SJCRH30 (cell line): ENCODE measurements at regions not wholly inside any gene's neighbourhood (a gene's known extent, or its start where the extent isn't known, plus 50 kb on each side); places are given as distances from the start of the nearest gene placed in this dataset.

Experiments
- DNase-seq, 2 experiments: peaks; one replicate each; pipeline ENCODE4 v3.0.0-alpha.2; 2015 to 2020
- H3K27ac ChIP-seq: fragments of 250-450 bp; sonication (Bioruptor Pico); 2 replicates; pipeline ENCODE4 v1.5.1; 2020; ENCODE audit warnings: mild to moderate bottlenecking, moderate library complexity
- H3K27me3 ChIP-seq: fragments of 250-450 bp; sonication (Bioruptor Pico); 2 replicates; pipeline ENCODE4 v1.5.1; 2020; ENCODE audit warnings: mild to moderate bottlenecking, moderate library complexity
- H3K36me3 ChIP-seq: fragments of 250-450 bp; sonication (Bioruptor Pico); 2 replicates; pipeline ENCODE4 v1.5.1; 2020; ENCODE audit warnings: mild to moderate bottlenecking, moderate library complexity
- H3K4me1 ChIP-seq: fragments of 250-450 bp; sonication (Bioruptor Pico); 2 replicates; pipeline ENCODE4 v1.5.1; 2020; ENCODE audit warnings: mild to moderate bottlenecking, moderate library complexity
- H3K4me3 ChIP-seq: fragments of 250-450 bp; sonication (Bioruptor Pico); 2 replicates; pipeline ENCODE4 v1.5.1; 2020; ENCODE audit warnings: mild to moderate bottlenecking, moderate library complexity
- H3K9me3 ChIP-seq: fragments of 250-450 bp; sonication (Bioruptor Pico); replicated peaks from 2 replicates; pipeline ENCODE4 v1.5.1; 2020; ENCODE audit warnings: mild to moderate bottlenecking, moderate library complexity

DNA sequence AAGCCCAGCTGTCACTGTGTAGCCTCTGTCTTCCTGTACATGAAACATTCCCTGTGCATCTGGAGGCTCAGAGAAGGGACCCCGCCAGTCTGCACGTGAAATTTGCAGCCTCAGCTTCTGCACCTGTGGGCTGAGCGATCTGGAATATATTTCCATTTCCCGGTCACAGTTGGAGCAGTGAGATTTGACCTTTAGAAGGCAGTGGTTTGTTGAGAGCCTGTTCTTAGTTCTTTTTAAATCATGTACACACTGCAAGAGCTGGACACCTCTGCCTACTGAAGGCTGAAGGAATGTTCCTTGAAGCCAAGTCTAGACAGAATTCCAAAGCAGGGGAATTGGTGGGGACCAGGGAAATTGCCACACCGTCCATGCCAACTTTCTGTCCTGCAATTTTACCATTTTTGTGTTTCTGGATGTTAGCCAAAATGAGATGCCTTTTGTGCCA, 706.6 kb downstream of the INHBA start:
- no peak overlapping the region for H3K4me3 ChIP-seq
- DNase-seq, result peak in 1 of 2 experiments; percentile 23
- H3K36me3 ChIP-seq, result no peaks in the 10 kb centered on the region
- no peak overlapping the region for H3K27ac ChIP-seq
- no peaks in the 10 kb centered on the region for H3K27me3 ChIP-seq
- H3K9me3 ChIP-seq, result no peaks in the 10 kb centered on the region
- H3K4me1 ChIP-seq, result no peaks in the 10 kb centered on the region

DNA sequence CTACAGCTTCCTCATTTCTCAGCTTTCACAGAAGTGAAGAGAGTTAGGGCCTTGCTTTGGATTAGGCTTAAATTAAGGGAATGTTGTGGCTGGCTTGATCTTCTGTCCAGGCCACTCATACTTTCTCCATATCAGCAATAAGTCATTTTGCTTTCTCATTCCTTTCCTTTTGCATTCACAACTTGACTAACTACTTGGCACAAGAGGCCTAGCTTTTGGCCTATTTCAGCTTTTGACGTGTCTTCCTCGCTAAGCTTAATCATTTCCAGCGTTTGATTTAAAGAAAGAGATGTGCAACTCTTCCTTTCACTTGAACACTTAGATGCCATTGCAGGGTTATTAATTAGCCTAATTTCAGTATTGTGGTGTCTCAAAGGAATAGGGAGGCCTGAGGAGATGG, 712.0 kb downstream of the INHBA start:
- H3K9me3 ChIP-seq, result no peaks in the 10 kb centered on the region; the same call in 1 of the 2 replicates
- no peak overlapping the region for H3K4me3 ChIP-seq
- no peak for DNase-seq
- no peaks in the 10 kb centered on the region for H3K4me1 ChIP-seq
- H3K27ac ChIP-seq, result no peak overlapping the region
- H3K36me3 ChIP-seq, result no peaks in the 10 kb centered on the region
- peaks cover 4% of the 10 kb centered on the region; the same call in 1 of the 2 replicates for H3K27me3 ChIP-seq

DNA sequence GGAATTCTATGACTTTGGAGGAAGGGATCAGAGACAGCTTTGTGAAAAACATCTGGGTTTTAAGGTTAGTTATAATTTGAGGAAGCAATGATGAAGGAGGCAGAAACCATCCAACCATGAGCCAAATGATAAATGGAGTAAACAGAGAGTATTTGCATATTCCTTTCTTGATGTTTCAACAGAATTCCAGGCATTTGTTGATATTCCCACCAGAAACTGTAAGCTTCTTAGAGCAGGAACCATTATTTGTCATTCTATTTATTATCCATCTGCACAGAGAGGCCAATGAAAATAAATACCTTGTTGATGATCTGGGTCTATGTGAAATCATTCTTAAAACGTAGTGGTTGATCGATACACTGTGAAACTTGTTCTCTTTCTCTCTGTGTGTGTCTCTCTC, 715.3 kb downstream of the INHBA start:
- Histone ChIP-seq H3K4me1 (no peaks in the 10 kb centered on the region), H3K9me3 (no peaks in the 10 kb centered on the region; the same call in 1 of the 2 replicates), H3K27me3 (peaks cover 10% of the 10 kb centered on the region; the same call in 1 of the 2 replicates), H3K36me3 (no peaks in the 10 kb centered on the region), H3K4me3 (no peak overlapping the region), H3K27ac (no peak overlapping the region)
- no peak for DNase-seq

DNA sequence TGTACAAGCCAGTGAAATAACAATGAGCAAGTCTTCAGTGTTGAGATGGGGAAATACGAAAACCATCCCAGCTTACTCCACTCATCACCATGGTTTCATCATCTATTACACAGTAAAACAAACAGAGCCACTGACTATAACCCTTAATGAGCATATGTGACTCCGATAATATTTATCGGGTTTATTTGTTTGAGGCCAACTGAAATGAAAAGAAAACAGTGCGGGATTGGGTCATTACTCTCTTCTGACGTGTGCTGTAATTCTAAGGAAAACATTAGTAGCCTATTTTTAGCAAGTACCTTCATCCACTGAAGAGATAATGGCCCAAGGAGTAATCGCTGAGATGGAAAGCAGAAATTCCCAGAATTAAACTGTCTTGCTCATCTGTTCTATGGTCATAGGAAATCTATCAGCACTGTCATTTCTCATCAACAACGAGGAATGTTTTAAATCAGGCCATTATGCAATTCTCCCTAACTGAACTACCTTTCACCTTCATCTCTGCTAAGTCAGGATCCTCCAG, 716.5 kb downstream of the INHBA start:
- Histone ChIP-seq H3K4me3 (no peak overlapping the region), H3K4me1 (no peaks in the 10 kb centered on the region), H3K9me3 (no peaks in the 10 kb centered on the region; the same call in 1 of the 2 replicates), H3K27me3 (peaks cover 10% of the 10 kb centered on the region; the same call in 1 of the 2 replicates), H3K27ac (no peak overlapping the region), H3K36me3 (no peaks in the 10 kb centered on the region)
- DNase-seq, result no peak

DNA sequence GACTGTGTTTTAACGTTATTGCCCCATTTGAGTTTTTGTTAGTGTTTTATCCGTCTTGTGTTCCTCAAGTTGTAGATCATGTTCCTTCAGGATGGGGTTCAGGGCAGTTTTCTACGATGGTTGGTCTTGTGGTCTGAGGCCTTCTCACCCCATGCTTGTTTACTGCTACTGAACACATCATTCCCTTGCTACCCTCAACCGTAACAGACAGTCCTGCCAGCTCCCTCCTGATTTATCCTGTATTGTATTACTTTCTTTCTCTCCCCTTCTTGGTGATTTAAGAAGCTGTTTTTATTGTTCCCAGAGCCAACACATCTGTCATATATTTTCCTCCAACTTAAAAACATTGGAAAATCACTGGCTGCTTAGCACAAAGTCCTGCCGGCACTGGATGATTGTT, 719.8 kb downstream of the INHBA start:
- no peak overlapping the region for H3K4me3 ChIP-seq
- peaks cover 10% of the 10 kb centered on the region; the same call in 1 of the 2 replicates for H3K27me3 ChIP-seq
- H3K4me1 ChIP-seq, result no peaks in the 10 kb centered on the region
- H3K27ac ChIP-seq, result no peak overlapping the region
- DNase-seq, result no peak
- H3K9me3 ChIP-seq, result no peaks in the 10 kb centered on the region
- no peaks in the 10 kb centered on the region for H3K36me3 ChIP-seq

DNA sequence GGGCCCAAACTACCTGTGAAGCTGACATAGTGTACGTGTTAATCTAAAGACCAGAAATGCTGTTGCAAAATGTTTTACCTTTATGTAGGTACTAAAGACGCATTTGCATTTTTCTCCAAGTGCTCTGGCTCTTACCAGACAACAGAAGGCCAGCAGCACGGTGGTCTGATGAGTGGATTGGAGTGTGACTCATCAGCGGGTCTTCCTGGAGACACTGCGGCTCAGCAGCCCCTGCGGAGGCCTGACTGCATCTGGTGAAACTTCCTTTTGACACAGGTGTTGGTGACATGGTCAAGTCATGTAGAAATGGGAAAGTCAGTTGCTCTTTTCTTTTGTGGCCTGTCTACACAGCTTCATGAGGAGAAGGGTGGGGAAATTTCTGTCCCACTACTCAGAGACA, 723.6 kb downstream of the INHBA start:
- Histone ChIP-seq H3K9me3 (no peaks in the 10 kb centered on the region), H3K4me3 (no peak overlapping the region), H3K27ac (no peak overlapping the region), H3K36me3 (no peaks in the 10 kb centered on the region), H3K4me1 (no peaks in the 10 kb centered on the region), H3K27me3 (no peaks in the 10 kb centered on the region)
- DNase-seq, result no peak

DNA sequence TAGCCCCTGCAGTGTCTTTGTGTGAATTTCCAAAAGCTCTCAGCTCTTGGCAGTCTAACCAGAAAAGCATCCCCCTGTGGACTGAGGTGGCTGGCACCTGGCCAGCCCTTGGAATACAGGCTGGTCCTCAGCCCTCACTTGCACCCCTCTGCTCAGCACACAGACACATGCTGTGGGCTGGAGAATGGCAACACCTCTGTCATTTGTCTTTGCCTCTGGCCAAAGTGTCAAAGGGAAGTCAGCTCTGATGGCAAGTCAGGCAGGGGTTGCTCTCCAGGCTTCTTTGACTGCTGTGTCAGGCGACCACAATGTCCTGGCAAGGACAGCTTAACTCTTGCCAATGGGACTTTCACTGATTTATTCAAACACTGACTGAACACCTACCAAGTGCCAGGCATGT, 724.8 kb downstream of the INHBA start:
- Histone ChIP-seq H3K4me3 (no peak overlapping the region), H3K9me3 (no peaks in the 10 kb centered on the region), H3K27ac (no peak overlapping the region), H3K36me3 (no peaks in the 10 kb centered on the region), H3K27me3 (no peaks in the 10 kb centered on the region), H3K4me1 (no peaks in the 10 kb centered on the region)
- DNase-seq, result no peak

DNA sequence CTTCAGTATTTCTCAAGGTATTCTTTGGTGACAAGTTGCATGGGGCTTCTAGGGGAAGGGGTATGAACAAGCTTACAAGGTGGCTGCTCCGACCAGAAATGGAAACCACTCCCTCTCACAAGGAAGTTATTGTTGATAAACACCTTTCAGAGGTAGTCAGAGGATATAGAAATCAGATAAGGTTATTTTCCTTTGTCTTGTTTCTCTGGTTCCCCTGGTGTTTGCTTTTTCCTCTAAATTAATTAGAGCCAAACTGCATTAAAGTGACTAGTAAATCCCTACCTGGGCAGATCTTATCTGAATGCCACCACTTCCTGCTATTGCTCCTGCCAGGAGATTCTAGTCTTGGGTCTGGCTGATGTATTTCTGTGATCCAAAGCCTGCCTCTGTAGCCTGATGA, 725.4 kb downstream of the INHBA start:
- Histone ChIP-seq H3K9me3 (no peaks in the 10 kb centered on the region), H3K4me1 (no peaks in the 10 kb centered on the region), H3K27me3 (no peaks in the 10 kb centered on the region), H3K36me3 (no peaks in the 10 kb centered on the region), H3K27ac (no peak overlapping the region), H3K4me3 (no peak overlapping the region)
- DNase-seq, result no peak

DNA sequence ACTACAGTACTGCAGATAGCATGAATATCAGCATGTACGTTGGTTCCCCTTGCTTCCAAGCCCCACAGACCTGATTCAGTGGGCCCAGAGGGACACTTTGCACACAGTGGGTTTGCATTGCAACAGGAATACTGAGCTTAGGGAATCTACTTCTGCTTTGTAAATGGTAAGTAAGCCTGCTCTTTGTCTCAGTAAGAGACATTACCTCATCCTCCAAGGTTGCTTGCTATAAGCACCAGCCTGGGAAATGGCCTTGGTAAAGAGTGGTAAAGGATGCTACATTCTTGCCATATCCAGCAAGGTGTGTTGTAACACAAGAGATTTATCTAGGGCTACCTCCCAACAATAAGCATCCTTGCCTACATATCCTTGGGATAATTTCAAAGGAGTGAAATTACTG, 730.5 kb downstream of the INHBA start:
- no peaks in the 10 kb centered on the region for H3K9me3 ChIP-seq
- DNase-seq, result no peak
- H3K4me1 ChIP-seq, result no peaks in the 10 kb centered on the region
- no peak overlapping the region for H3K4me3 ChIP-seq
- no peaks in the 10 kb centered on the region for H3K27me3 ChIP-seq
- no peaks in the 10 kb centered on the region for H3K36me3 ChIP-seq
- H3K27ac ChIP-seq, result no peak overlapping the region

DNA sequence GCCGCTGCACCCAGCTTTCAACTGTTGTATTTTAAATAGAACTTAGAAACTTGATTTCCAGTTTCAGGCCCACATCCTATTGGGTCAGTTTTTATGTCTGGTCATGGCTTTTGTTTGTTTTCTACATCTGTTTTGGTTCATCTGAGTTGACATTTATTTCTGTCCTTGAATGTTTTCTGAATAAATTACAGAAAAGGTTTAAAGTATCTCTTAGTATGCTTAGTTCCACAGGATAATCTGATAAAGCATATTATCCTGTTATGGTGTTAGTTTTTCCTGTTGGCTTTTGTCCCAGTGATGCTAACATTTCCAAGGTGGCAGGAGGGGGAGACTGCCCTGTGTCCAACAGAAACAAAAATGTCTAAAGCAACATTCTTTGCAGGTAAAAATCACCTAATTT, 733.2 kb downstream of the INHBA start:
- H3K27me3 ChIP-seq, result no peaks in the 10 kb centered on the region
- no peaks in the 10 kb centered on the region for H3K9me3 ChIP-seq
- H3K36me3 ChIP-seq, result no peaks in the 10 kb centered on the region
- H3K4me1 ChIP-seq, result no peaks in the 10 kb centered on the region
- no peak overlapping the region for H3K27ac ChIP-seq
- DNase-seq, result no peak
- H3K4me3 ChIP-seq, result no peak overlapping the region

DNA sequence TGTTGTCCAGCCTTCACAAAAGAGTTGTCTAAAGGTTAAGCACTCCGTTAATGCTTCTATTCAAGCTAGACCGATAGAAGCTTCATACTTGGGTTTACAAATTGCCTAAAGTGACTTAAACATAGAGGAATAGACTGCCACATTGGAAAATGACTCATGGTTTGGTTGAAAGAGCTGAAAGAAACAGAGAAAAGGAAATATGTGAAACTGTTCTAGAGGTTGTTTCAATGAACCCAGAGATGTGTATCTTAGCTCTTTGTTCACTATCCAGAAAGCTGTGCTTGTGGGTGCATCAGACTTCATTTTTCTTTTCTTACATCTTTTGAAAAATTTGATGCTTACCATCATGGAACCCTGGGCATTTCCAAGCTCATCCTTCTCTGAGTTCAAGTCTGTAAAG, 736.2 kb downstream of the INHBA start:
- H3K36me3 ChIP-seq, result no peaks in the 10 kb centered on the region
- DNase-seq, result no peak

DNA sequence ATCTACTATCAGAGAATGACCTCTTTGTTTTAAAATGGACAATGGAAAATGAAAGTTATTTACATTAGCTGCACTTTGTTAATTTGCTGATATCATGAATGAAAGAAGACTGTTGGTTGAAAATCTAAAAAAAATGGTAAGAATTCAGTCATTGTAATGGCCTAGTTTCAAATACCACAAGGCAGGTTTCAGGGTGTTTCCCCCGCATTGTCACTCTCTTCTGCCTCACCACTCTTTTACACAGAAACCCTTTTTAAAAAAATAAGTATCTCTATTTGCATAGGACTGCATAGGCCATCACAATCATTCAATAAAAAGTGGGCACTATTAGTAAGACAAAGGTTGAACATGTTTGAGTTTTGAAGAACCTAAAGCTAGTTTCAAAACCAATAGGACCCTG, 737.1 kb downstream of the INHBA start:
- Histone ChIP-seq H3K9me3 (no peaks in the 10 kb centered on the region), H3K4me1 (no peaks in the 10 kb centered on the region), H3K27me3 (no peaks in the 10 kb centered on the region), H3K27ac (no peak overlapping the region), H3K36me3 (no peaks in the 10 kb centered on the region), H3K4me3 (no peak overlapping the region)
- no peak for DNase-seq

More for the DNA sequence above, 736.2 kb downstream of the INHBA start:
- Histone ChIP-seq H3K27ac (no peak overlapping the region), H3K4me1 (no peaks in the 10 kb centered on the region), H3K27me3 (no peaks in the 10 kb centered on the region), H3K9me3 (no peaks in the 10 kb centered on the region), H3K4me3 (no peak overlapping the region)

DNA sequence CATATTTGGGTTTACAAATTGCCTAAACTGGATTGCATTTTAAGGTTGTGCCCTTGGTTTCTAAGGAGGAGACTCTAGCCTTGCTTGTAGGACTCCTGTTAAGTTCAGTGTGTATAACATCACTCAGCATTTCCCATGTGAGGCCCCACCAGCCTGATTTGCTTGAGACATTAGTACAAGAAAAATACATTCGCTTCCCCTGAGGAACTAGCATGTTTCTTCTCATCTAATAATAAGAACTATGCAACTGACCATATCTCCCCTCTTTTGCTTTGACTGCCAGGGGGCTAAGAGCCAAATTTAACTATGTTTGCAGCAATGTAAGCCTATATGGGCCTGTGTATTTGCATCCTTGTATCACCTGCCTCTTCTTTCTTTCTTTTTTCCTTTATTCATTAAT, 737.9 kb downstream of the INHBA start:
- H3K4me1 ChIP-seq, result no peaks in the 10 kb centered on the region
- no peaks in the 10 kb centered on the region for H3K27me3 ChIP-seq
- H3K36me3 ChIP-seq, result no peaks in the 10 kb centered on the region
- no peak overlapping the region for H3K27ac ChIP-seq
- H3K4me3 ChIP-seq, result no peak overlapping the region
- H3K9me3 ChIP-seq, result no peaks in the 10 kb centered on the region
- DNase-seq, result no peak

DNA sequence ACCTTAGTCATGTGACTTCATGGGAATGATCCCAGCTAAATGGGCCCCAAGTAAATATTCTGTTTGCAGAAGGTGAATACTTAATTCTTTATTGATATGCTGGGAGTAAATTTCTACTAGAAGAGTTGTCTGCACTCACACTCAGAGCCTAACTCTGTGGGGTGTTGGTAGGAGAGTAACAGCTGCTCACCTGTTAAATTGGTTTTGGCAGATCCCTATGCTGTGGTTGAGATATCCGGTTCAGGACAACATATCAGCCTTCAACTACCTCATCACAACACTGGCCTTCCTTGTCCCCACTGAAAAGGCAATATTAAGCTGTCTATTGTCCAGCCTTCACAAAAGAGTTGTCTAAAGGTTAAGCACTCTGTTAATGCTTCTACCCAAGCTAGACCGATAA, 738.3 kb downstream of the INHBA start:
- Histone ChIP-seq H3K4me3 (no peak overlapping the region), H3K27ac (no peak overlapping the region), H3K27me3 (no peaks in the 10 kb centered on the region), H3K9me3 (no peaks in the 10 kb centered on the region), H3K4me1 (no peaks in the 10 kb centered on the region), H3K36me3 (no peaks in the 10 kb centered on the region)
- peak in 1 of 2 experiments; percentile 10 for DNase-seq

DNA sequence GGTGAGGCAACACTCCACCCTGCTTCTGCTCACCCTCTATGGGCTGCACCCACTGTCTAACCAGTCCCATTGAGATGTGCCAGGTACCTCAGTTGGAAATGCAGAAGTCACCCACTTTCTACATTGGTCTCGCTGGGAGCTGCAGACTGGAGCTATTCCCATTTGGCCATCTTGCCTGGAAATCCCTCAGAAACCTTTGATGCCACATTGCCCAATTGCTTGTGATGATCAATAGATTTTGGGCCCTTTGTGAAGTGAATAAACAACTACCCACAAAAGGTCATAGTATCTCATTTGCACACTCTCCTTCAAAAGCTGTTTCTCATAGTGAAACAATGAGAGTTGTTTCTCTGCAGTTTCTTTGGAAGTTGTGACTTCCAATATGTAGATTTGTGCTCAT, 742.9 kb downstream of the INHBA start:
- Histone ChIP-seq H3K36me3 (no peaks in the 10 kb centered on the region), H3K9me3 (no peaks in the 10 kb centered on the region), H3K4me3 (no peak overlapping the region), H3K27me3 (no peaks in the 10 kb centered on the region), H3K4me1 (no peaks in the 10 kb centered on the region), H3K27ac (no peak overlapping the region)
- DNase-seq, result no peak

DNA sequence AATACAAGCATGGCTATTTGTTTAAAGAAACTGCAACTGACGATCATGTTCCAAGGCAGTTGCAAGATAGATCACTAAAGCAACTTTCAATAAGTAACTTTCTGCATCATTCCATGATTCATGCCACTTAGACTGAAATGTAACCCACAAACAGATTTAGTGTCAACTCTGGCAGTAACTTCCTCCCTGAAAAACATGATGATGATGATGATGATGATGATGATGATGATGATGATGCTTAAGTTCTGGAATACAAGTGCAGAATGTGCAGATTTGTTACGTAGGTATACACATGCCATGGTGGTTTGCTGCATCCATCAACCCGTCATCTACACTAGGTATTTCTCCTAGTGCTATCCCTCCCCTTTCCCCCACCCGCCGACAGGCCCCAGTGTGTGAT, 754.7 kb downstream of the INHBA start:
- DNase-seq, result no peak
- no peaks in the 10 kb centered on the region for H3K27me3 ChIP-seq
- no peaks in the 10 kb centered on the region for H3K9me3 ChIP-seq
- H3K4me3 ChIP-seq, result no peak overlapping the region
- H3K36me3 ChIP-seq, result no peaks in the 10 kb centered on the region
- H3K27ac ChIP-seq, result no peak overlapping the region
- H3K4me1 ChIP-seq, result no peaks in the 10 kb centered on the region
